Adrenal gland (tissue), 9 donors: ENCODE measurements at regions not wholly inside any gene's neighbourhood (a gene's known extent, or its start where the extent isn't known, plus 50 kb on each side); places are given as distances from the start of the nearest gene placed in this dataset.

Experiments
- DNase-seq, 7 donors: peaks; one replicate each; pipeline ENCODE4 v3.0.0-alpha.2; 2019 to 2020
- H3K27ac ChIP-seq, 5 donors: fragments of 200-600 bp; sonication (generic) in 4 of 5; 1 replicate in 3 of 5; 2 replicates in 2 of 5; pipeline versions ENCODE4 v1.5.1 to v1.8.0; 2016 to 2020; ENCODE audit warnings: mild to moderate bottlenecking in 1 of 5
- H3K27me3 ChIP-seq: fragments of 200-600 bp; 2 replicates; pipeline ENCODE4 v1.8.0; 2021
- H3K36me3 ChIP-seq, 2 donors: fragments of 200-600 bp; replicated peaks in 1 of 2; 1 replicate in 1 of 2; 2 replicates in 1 of 2; pipeline versions ENCODE4 v1.5.1 to v1.8.0; 2018 to 2022
- H3K4me1 ChIP-seq, 2 donors: fragments of 200-600 bp; replicated peaks in 1 of 2; 1 replicate in 1 of 2; 2 replicates in 1 of 2; pipeline versions ENCODE4 v1.5.1 to v1.8.0; 2018 to 2021
- H3K4me3 ChIP-seq, 4 donors: fragments of 200-600 bp; sonication (generic) in 3 of 4; one replicate each; pipeline ENCODE4 v1.5.1; 2016 to 2018
- H3K9me3 ChIP-seq, 3 donors: fragments of 200-600 bp; sonication (generic) in 1 of 3; replicated peaks in 1 of 3; 1 replicate in 2 of 3; 2 replicates in 1 of 3; pipeline versions ENCODE4 v1.5.1 to v1.8.0; 2016 to 2021
- CTCF ChIP-seq, 6 experiments: fragments of 450-650 bp in 4 of 6; fragments of 200-600 bp in 2 of 6; sonication (generic) in 1 of 6; IDR thresholded peaks; 1 replicate in 5 of 6; 2 replicates in 1 of 6; pipeline versions ENCODE4 v1.5.1 to v1.8.0; 2016 to 2021; ENCODE audit warnings: antibody characterized with exemption in 6 of 6, mild to moderate bottlenecking in 2 of 6, moderate library complexity in 1 of 6
- POLR2A ChIP-seq, 2 donors: fragments of 450-650 bp; IDR thresholded peaks; one replicate each; pipeline ENCODE4 v1.6.1; 2017; ENCODE audit warnings: antibody characterized with exemption in 2 of 2, mild to moderate bottlenecking in 2 of 2, moderate library complexity in 1 of 2
- WGBS, 4 donors: extraction: QIAGEN DNeasy Blood & Tissue Kit in 2 of 4; methylation state at CpG; one replicate each; pipeline versions ENCODE4 v1.1.5 to v1.1.7; 2013 to 2017; 5-methylcytosine and 5-hydroxymethylcytosine counted together
- intact Hi-C, 2 donors: fragments of 100-400 bp; cut with DNase I; formaldehyde crosslinking; loops; one replicate each; pipeline versions ENCODE4 v1.14.1 to v1.15.0; 2022 to 2023
- donor health status: healthy with polysubstance abuse.
- donor health status: Bipolar disorder and iron deficiency.
- donor health status: DM: yes; HTN: yes; CAD: no.
- donor health status: DM: no; HTN: no; CAD: no.
- donor health status: DM: no; HTN: no; CAD: no.

DNA sequence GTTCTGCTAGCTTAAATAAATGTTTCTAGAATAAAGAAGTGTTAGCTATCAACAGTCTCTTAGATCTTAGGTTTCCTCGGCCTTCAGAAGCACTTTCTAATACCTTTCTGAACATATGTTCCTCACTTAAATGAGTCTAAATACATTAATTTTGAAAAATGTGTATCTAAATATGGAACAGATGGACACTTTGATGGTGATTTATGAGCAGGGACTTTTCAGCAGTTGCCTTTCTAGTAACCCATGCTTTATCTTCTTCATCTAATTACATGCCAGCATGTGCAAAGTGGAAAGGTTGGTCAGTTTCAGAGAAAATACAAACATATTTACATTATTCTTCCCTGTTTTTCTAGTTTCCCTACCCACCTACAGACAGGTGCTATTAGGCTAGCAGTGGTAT is 797.0 kb upstream of the CHAC2 start:
- no peak for TF ChIP-seq CTCF (IDR thresholded peaks at IDR 0.05)
- no peak for TF ChIP-seq POLR2A (IDR thresholded peaks at IDR 0.05)
- WGBS, 4 donors: 53 to 56% (median 54%) methylated on average over 1 of the region's 1 CpG
- no peaks in the 10 kb centered on the region for H3K27me3 ChIP-seq
- intact Hi-C loops: no loop called here
- no peaks in the 10 kb centered on the region for H3K36me3 ChIP-seq
- H3K9me3 ChIP-seq: no peaks in the 10 kb centered on the region
- no peaks in the 10 kb centered on the region for H3K4me1 ChIP-seq
- DNase-seq: no peak
- H3K27ac ChIP-seq: no peak overlapping the region
- H3K4me3 ChIP-seq: no peak overlapping the region

DNA sequence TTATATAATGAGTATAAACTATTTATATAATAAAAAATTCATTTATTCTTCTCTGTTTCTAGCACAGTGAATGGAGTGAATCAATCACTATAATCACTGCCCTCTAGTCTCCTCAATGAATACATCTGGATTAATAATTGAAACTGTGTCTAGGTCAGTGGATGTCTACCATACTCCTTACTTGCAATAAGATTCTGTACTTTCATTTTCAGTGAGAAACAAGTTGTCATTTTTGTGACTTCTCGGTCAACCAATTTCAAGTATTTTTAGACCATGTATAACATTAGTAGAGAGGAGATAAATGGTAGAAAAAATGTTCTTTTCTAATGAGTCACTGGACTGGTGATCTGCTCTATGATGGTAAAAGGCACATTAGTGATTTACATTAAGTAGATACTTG is 799.6 kb upstream of the CHAC2 start:
- intact Hi-C loops: no loop called here
- no peaks in the 10 kb centered on the region for H3K27me3 ChIP-seq
- H3K27ac ChIP-seq: no peak overlapping the region
- TF ChIP-seq CTCF (IDR thresholded peaks at IDR 0.05) (no peak), POLR2A (IDR thresholded peaks at IDR 0.05) (no peak)
- no peaks in the 10 kb centered on the region for H3K36me3 ChIP-seq
- H3K4me1 ChIP-seq: no peaks in the 10 kb centered on the region
- no peaks in the 10 kb centered on the region for H3K9me3 ChIP-seq
- DNase-seq: no peak
- 84 to 100% (median 87%) methylated on average over 1 of the region's 1 CpG for WGBS, 4 donors
- no peak overlapping the region for H3K4me3 ChIP-seq

GRCh38 chr2:52964916-52965530 is 802.6 kb upstream of the CHAC2 start:
- H3K9me3 ChIP-seq: no peaks in the 10 kb centered on the region
- intact Hi-C loops: no loop called here
- WGBS, 4 donors: 36 to 53% (median 41%) methylated on average over 4 of the region's 4 CpGs
- TF ChIP-seq POLR2A (IDR thresholded peaks at IDR 0.05) (no peak), CTCF (IDR thresholded peaks at IDR 0.05) (no peak)
- no peaks in the 10 kb centered on the region for H3K4me1 ChIP-seq
- DNase-seq: no peak
- H3K27me3 ChIP-seq: no peaks in the 10 kb centered on the region
- H3K4me3 ChIP-seq: no peak overlapping the region
- H3K36me3 ChIP-seq: no peaks in the 10 kb centered on the region
- no peak overlapping the region for H3K27ac ChIP-seq

DNA sequence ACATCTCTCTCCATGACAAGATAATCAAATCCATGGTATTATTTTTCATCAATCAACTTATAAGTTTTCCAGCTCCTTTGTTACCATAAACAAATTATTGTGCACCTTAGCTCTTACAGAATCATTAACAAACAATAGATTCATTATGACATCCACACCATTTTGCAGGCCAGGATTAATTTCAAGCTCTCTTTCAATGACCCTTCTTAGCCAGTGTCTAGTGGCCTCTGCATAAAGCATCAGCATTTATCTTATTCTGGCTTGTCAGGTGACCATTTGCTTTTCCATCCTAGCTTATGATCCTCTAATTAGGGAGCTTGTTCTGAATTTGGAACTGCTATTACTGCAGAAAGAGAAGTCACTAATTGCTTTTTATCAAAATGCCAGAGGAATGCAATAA is 806.2 kb upstream of the CHAC2 start:
- no peak for DNase-seq
- intact Hi-C loops: no loop called here
- Histone ChIP-seq H3K27ac (no peak overlapping the region), H3K9me3 (no peaks in the 10 kb centered on the region), H3K36me3 (no peaks in the 10 kb centered on the region), H3K4me1 (no peaks in the 10 kb centered on the region), H3K27me3 (no peaks in the 10 kb centered on the region), H3K4me3 (no peak overlapping the region)
- TF ChIP-seq POLR2A (IDR thresholded peaks at IDR 0.05) (no peak), CTCF (IDR thresholded peaks at IDR 0.05) (no peak)
